ENCODE measurements at regions not wholly inside any gene's neighbourhood (a gene's known extent, or its start where the extent isn't known, plus 50 kb on each side); places are given as distances from the start of the nearest gene placed in this dataset.

DNA sequence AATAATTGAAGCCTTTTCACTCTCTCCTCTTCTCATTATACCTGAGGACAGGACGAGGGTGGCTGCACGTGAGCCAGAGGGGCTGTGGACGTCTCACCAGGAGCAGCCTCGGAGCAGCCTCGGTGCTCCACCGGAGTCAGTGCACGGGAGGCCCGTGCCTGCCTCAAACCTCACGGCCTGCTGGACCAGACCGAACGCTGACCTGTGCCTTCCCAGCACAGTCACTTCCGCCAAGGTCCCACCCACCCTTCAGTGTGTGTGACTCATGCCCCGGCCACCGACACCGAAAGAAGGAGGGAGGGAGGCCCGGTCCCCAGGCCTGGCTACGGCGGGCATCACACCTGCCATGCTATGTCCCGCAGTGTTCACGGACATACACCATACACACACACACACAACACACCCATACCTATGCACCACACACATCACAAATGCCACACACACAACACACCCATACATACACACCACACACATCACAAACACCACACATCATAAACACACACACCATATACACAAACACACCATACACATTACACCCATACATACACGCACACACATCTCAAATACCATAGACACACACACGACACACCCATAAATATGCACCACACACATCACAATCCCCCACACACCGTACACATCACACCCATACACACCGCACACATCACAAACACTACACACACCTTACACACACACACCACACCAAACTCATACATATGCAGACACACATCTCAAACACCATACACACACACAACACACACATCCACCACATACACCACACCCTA is 1506.5 kb downstream of the TBC1D22A start:
- no peak for DNase-seq

DNA sequence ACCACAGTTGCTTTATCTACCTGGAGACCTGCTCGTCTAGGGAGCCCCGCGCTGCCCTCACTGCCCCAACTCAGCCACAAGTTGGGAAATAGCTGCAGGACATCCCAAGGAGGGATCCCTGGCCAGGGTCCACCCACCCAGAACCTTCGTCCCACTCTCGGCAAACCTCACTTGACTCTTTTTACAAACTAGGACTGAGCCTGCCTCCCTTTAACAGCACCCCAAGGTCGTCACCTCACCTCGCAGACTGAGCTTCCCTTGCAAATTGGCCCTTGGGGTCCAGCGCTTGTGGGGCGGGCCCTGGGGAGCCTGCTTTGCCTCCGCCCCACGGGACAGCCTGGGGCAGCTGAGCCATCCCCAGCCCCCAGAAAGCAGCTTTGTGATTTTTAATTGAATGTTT is 1505.8 kb downstream of the TBC1D22A start:
- no peak for DNase-seq

DNA sequence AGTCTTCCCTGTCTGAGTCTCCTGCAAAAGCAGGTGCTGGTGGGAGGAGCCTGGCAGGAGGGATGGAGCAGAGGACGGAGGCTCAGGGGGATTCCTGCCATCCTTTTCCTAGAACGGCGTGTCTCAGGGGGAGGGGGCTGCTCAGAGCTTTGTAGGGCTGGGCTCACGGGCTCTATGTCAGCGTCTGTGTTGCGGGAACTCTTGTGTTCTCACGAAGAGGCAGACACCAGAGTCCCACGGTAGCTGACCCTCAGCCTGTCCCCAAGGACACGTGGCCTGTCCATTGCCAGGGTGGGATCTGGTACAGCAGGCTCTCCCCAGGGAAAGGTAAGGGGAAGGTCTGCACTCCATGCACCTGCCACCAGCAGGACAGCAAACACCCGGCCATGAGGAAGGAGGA is 1505.2 kb downstream of the TBC1D22A start:
- DNase-seq: no peak

DNA sequence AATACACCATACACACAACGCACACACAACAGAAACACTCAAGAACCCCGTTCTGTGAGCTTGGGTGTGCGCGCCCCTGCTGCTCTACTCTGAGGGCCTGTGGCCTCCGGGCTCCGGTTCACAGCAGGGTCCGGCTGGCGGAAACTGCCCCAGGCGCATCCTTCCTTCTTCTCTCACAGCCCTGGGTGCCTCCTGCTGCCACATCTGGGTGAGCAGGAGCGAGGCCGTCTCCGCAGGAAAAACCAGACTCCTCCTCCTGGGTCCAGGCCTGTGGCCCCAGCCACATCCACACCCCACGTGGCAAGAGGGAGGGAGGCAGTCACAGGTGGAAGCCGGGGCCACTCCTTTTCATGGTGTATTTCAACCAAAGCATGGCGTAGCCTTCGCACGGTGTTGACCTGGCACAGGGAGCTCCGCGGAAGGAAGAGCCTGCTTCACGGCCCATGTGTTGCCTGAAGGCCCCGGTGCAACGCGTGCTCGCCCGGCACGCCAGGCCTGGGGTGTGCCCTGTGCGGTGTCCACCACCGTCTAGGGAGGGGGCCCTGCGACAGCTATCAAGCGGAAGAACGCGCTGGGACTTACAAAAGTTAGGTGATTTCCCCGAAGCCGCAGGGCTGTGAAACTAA is 1502.7 kb downstream of the TBC1D22A start:
- no peak for DNase-seq

DNA sequence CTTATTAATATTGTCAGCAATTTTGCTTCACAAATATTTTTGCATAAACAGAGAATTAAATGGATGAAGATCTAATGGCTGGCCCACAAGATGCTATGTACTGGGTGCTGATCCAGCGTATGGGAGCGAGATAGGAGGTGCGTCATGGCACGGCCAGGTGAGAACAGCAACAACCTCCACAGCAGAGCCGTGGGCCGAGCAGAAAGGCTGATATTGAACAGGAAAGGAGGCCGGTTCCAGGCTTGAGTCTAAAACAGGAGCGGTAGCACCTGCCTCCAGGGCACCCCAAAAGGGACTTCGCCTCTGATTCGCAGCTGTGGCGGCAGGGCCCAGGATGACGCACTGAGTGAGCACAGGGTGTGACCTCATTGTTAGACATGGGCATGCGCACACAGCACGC is 1502.1 kb downstream of the TBC1D22A start:
- no peak for DNase-seq

GRCh38 chr22:48263791-48264351 is 1501.4 kb downstream of the TBC1D22A start:
- DNase-seq: no peak

- no peak for DNase-seq
Measured at GRCh38 chr22:48263431-48263765, 1500.9 kb downstream of the TBC1D22A start.

- DNase-seq: no peak
Measured at GRCh38 chr22:48262596-48263430, 1500.4 kb downstream of the TBC1D22A start.

DNA sequence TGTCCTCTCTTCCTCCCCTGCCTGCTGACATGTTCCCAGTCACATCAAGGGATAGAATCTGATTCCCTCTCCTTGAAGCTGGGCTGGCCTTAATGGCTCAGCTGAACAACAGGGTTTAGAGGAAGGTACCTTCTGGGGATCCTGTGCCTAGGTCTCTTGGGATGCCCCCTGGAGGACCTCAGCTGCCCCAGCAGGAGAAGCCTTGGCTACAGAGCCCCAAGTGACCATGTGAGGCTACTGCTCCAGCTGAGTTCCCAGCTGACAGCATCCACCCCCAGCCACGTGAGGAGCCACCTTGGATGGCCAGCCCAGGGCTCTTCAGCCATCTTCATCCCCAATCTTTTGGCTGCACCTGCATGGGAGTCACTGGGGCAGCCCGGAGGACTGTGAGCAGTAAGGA is 1499.3 kb downstream of the TBC1D22A start:
- DNase-seq: no peak

- DNase-seq: no peak
Measured at GRCh38 chr22:48261048-48261621, 1498.7 kb downstream of the TBC1D22A start.

DNA sequence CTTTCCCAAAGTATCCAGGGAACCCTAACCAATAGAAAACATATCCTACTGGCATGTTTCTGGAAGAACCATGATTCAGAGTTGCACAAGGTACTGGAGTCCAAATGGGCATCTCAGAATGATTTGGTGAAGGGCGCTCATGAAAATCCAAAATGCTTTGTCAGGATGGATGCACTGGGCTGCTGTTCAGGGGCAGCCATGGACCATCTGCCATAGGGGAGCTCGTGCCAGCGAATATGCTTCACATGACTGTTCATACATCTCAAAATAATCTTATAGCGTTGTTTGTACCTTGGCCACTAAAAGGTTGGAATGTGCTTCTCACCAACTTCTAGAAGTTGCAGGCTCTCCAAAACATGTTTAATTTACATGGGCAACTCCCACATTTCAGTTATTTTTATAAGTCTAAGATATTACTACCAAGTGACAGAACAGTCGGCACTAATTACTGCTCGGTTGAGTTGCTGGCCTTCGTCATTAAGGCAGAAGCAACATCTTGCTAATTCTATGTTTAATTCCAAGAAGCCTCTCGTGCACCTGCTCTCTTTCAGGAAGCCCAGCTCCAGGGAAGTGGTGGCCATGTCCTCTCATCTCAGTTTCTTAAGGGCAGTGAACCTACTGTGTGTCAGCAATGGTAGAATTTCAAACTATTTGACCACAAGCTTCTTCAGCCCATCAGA is 1497.7 kb downstream of the TBC1D22A start:
- no peak for DNase-seq

DNA sequence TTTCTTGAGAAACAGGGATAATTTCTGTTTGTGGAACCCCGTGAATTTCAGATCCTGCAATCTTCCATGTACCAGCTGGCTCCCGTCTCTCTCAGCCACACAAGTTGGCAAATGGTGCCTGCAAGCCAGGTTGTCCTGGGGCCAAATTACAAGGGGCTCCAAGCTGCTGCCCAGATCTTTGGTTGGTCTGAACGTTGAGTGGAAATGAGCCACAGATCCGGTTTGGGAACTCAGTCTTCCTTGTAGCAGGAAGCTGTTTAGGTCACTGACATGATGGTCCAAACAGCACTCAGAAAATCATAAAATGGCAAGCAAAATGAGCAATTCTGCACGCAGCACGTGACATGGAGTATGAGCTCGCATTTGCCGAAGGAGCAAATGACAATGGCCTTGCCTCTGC is 1496.4 kb downstream of the TBC1D22A start:
- no peak for DNase-seq

DNA sequence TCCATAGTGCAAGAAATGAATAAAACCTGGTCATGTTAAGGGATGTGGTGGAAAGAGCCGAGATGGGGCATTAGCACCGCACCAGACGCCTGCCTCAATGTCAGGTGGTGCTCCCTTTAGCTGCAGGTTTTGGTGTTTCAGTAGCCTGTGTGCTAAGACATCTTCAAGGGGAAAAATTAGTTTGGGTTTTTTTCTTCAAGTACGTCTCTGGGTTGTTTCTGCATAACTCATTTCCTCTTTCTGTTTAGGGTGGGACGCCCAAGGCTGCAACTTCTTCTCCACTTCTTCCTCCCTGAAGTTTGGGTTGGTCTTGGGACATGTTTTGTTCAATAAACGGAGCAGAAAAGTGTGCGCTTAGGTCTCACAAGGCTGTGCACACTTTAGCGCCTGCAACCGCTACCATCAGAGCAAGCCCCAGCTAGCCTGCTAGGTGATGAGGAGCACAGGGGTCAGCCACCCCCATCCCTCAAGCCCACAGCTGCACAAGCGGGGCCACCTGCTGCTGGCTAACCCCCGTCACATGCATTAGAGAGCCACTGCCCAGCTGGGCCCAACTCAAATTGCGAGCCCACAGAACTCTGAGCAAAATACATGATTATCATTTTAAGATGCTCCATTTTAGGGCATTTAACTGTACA is 1495.7 kb downstream of the TBC1D22A start:
- no peak for DNase-seq

DNA sequence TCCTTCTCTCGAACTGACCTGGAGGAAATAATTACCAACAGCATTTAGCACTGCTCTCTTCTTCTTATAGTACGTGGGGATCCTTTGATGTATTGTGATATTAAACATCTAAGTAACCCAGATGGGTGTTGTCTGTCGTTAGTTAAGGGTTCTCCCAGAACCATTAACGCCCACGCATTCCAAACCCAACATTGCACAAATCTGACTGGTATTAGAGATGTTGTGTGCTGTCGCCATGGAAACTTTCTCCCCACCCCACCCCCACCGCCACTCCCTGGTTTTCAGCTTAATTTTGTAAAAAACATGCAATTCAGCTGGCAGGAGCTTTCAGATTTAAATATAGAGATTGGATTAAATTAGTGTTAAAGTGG is 1495.2 kb downstream of the TBC1D22A start:
- DNase-seq: no peak

DNA sequence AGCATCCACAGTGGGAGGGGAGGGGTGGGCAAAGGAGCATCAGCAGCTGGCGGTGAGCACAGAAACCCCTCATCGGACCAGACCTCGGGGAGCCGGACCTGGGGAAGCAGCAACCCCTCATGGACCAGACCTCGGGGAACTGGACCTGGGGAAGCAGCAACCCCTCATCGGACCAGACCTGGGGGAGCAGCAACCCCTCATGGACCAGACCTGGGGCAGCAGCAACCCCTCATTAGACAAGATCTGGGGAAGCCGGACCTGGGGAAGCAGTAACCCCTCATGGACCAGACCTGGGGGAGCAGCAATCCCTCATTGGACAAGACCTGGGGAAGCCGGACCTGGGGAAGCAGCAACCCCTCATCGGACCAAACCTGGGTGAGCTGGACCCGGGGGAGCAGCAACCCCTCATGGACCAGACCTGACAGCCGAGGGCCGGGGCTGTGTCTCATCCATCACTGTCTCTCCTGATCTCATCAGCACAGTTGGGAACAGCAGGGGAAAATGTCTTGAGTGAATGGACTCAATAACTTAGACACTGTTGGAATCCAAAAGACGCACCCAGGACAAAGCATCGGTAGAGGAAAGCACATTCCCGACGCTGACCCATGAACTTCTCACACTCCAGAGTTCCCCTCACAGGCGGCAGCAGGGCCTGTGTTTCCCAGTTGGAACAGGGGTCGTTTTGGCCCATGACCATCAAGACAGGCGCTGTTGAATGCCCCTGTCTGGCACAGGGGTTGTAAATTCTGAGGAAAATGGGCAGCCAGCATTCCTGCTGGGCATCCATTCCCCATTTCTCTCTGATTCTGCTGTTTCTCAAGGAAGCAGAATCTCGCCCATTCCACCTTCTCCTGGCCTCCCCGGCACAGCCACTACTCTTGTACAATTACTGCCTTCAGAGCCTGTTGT is 1494.6 kb downstream of the TBC1D22A start:
- no peak for DNase-seq

DNA sequence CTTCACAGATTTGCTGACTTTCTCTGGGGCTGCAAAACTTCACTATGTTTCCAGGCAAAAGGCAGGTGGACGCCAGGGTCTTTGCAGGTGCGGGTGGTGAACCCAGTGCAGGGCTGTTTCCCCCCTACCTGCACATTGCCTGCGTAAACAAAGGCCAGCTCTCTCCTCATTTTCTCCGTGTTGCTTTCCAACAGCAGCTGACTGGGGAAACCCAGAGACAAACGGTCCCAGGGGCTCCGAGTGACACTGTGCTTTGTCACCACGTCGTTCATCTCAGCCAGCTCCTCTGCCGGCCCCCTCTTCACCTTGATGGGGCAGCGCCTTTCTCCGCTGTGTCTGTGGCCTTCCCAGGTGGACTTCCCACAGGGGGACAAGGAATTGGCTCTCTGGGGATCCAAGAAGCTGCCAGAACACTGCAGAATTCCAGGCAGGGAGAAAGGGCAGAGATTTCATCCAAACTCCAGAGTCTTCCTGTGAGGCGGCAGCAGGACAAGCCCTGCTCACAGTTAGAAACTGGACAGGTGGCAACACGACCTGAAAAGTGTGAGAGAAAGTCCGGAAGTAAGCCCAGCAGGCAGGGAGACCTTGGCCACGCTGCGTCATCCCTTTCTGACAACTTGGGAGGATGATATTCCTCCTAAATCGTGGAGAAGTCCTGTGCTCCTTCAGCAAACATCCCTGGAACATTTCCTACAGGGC is 1493.7 kb downstream of the TBC1D22A start:
- DNase-seq: no peak

DNA sequence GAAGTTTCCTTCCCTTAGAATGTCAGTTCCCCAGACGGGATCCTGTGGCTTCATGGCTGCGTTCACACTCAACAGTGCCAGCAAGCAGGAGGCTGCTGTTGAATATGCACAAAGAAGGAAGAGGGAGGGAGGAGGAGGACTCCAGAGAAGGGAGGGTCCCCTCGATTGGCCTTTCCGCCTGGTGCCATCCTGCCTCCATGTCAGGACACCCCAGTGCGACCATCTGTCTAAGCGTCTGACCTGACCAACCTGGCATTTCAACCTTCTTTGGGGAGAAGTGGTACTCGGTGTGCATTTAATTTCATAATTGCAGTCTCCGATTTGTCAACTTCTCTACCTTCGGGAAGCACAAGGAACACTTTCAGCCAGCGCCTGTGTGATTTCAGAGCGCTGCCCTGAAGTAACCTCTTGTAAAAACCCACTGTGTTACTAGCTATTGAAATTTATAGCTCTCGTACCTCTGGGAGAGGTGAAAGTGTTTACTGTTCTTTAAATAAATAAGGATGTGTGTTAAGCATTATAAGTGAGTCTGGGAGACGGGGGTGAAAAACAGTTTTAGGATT is 1491.9 kb downstream of the TBC1D22A start:
- DNase-seq: no peak

- no peak for DNase-seq
Measured at GRCh38 chr22:48253573-48253972, 1491.1 kb downstream of the TBC1D22A start.

DNA sequence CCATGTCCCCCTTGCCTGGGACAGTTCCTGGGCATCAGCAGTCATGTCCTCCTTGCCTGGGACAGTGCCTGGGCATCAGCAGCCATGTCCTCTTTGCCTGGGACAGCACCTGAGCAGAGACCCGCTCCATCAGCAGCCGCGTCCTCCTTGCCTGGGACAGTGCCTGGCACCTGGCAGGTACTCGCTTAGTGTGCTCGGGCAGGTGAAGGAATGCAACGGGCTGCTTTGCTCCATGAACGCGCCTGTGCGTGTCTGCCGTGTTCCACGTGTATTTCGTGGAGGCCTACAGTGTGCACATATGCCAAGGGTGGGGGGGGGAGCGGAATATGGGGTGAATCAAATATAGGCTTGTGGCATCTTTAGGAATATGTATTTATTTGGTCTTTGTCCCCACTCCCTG is 1490.7 kb downstream of the TBC1D22A start:
- no peak for DNase-seq

DNA sequence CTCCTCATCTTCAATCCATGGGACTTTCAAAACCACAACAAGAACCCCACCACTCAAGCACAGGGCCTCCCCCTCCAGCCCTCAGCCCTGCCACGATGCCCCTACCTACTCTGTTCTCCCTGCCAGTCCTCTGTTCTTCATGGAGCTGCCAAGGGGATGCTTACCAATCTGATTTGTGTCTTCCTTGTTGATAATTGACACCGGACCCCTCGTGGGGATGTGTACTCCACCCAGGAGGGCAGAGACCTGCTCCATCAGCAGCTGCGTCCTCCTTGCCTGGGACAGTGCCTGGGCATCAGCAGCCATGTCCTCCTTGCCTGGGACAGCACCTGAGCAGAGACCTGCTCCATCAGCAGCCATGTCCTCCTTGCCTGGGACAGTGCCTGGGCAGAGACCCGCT is 1489.2 kb downstream of the TBC1D22A start:
- DNase-seq: no peak

Data from SW 1271 (cell line).